DOHH2 (cell line): ENCODE measurements at regions not wholly inside any gene's neighbourhood (a gene's known extent, or its start where the extent isn't known, plus 50 kb on each side); places are given as distances from the start of the nearest gene placed in this dataset.

Source experiments
- CTCF ChIP-seq: fragments of 200-600 bp; sonication (generic); IDR thresholded peaks from one replicate; pipeline ENCODE4 v1.5.1; 2014; ENCODE audit warnings: antibody characterized with exemption, mild to moderate bottlenecking, low read depth, low read length; ENCODE audit not compliant: poor library complexity, severe bottlenecking
- EZH2phosphoT487 ChIP-seq: fragments of 200-600 bp; sonication (generic); IDR thresholded peaks from 2 replicates; pipeline ENCODE4 v1.6.1; 2017; ENCODE audit warnings: borderline replicate concordance, mild to moderate bottlenecking, antibody characterized with exemption, low read length, moderate library complexity, mixed read lengths

GRCh38 chr2:66093371-66093770 lies 341.6 kb upstream of the MEIS1 start:
- TF ChIP-seq CTCF (no peak), EZH2phosphoT487 (no peak)
